Activated naive CD8-positive, alpha-beta T cell treated with anti-CD3 and anti-CD28 coated beads, Interleukin-2, amount 10 ng/mL, durations not matched to agents 7 days and 5 days (primary cell): ENCODE measurements at regions not wholly inside any gene's neighbourhood (a gene's known extent, or its start where the extent isn't known, plus 50 kb on each side); places are given as distances from the start of the nearest gene placed in this dataset.

ENCODE experiments used
- ATAC-seq: fragments of 150-1000 bp; cut with Tn5 transposase; one replicate; pipeline ENCODE4 v1.10.0; 2021; ENCODE audit warnings: low read depth, moderate library complexity
- POLR2A ChIA-PET: fragments of 350-600 bp; sonication (Branson Sonifier 250); formaldehyde crosslinking; loops from one replicate; lab custom pipeline; 2021; ENCODE audit warnings: antibody characterized with exemption; lab: Charles Lee
- DNase-seq: peaks from one replicate; pipeline ENCODE4 v3.0.0; 2021
- H3K27ac Mint-ChIP-seq: one replicate; pipeline ENCODE4 v1.8.0; 2022; ENCODE audit warnings: mild to moderate bottlenecking, mixed read lengths
- H3K27me3 Mint-ChIP-seq: one replicate; pipeline ENCODE4 v1.8.0; 2022; ENCODE audit warnings: mild to moderate bottlenecking, moderate library complexity, mixed read lengths
- H3K36me3 Mint-ChIP-seq: one replicate; pipeline ENCODE4 v1.8.0; 2021; ENCODE audit warnings: mild to moderate bottlenecking, mixed read lengths
- H3K4me1 Mint-ChIP-seq: one replicate; pipeline ENCODE4 v1.8.0; 2021; ENCODE audit warnings: mixed read lengths
- H3K4me3 Mint-ChIP-seq: one replicate; pipeline ENCODE4 v1.8.0; 2022; ENCODE audit warnings: mild to moderate bottlenecking, moderate library complexity, mixed read lengths
- H3K9me3 Mint-ChIP-seq: one replicate; pipeline ENCODE4 v1.8.0; 2021; ENCODE audit warnings: mixed read lengths

DNA sequence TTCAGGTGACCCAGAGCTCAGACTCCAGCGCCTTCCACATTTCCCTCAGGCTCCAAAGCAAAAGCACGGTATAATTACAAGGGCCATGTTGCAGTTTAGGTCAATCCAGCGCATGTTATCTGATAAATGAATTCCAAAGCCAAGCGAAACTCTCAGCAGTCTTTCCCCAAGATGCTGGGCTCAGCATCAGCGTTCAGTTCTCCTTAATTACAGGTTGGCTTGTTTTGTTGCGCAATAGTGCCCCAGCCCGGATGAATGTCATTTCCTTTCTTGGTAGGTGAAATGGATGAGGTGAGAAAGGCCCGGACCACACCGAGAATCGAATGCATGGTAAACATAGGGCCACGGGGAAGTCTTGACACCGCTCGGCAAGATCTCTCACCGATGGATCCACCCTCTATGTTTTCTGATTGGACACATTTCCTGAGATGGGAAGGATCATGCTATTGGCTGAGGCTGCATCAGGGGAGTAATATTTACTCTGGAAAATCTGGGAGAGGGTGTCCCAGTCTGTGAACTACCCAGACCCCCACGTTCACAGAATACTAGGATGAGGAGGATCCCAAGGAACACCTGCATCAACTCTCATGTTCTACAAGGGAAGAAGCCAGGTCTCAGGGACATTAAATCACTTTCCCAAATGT lies 221.2 kb upstream of the ANKRD55 start:
- Mint-ChIP-seq H3K4me1 (no peaks in the 10 kb centered on the region), H3K9me3 (no peaks in the 10 kb centered on the region), H3K27ac (no peak overlapping the region), H3K4me3 (no peak overlapping the region), H3K36me3 (no peaks in the 10 kb centered on the region), H3K27me3 (peaks cover 5% of the 10 kb centered on the region)
- POLR2A ChIA-PET, result no interaction called here
- DNase-seq, result no peak
- ATAC-seq, result no peak

DNA sequence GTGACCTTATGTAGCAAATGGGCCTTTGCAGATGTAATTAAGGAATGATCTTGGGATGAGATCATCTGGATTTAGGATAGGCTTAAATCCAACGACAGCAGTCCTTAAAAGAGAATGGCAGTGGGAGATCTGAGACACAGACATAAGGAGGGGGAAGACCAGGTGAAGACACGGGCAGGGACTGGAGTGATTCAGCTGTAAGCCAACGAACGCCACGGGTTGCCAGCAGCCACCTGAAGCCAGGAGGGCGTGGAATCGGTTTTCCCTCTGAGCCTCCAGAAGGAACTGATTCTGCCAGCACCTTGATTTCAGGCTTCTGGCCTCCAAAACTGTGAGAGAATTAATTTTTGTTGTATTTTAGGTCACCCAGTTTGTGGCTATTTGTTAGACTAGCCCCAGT lies 218.6 kb upstream of the ANKRD55 start:
- Mint-ChIP-seq H3K4me1 (no peaks in the 10 kb centered on the region), H3K27ac (no peak overlapping the region), H3K9me3 (no peaks in the 10 kb centered on the region), H3K36me3 (no peaks in the 10 kb centered on the region), H3K27me3 (peaks cover 9% of the 10 kb centered on the region), H3K4me3 (no peak overlapping the region)
- DNase-seq, result no peak
- no peak for ATAC-seq
- POLR2A ChIA-PET, result no interaction called here

DNA sequence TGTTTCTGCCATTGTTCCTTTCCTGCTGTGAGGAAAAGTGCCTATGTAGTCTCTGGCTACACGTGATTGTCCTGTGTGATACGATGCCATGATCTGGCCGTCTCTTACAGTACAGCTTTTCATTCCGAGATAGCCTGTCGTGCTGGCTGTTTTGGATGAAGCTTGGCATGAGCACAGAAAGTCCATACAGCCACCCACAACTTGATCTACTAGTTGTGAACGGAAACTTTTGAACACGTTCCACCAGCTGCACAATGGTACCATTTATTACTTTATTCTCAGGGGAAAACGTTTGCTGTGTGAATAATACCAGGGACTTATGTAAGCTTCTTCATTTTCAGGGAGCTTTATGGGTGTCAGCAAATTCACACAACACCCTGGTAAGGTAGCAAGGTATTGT lies 217.6 kb upstream of the ANKRD55 start:
- ATAC-seq (no peak), DNase-seq (no peak)
- no peak overlapping the region for H3K4me3 Mint-ChIP-seq
- H3K36me3 Mint-ChIP-seq, result no peaks in the 10 kb centered on the region
- H3K4me1 Mint-ChIP-seq, result no peaks in the 10 kb centered on the region
- POLR2A ChIA-PET, result no interaction called here
- H3K27me3 Mint-ChIP-seq, result peaks cover 6% of the 10 kb centered on the region
- H3K27ac Mint-ChIP-seq, result no peak overlapping the region
- no peaks in the 10 kb centered on the region for H3K9me3 Mint-ChIP-seq

DNA sequence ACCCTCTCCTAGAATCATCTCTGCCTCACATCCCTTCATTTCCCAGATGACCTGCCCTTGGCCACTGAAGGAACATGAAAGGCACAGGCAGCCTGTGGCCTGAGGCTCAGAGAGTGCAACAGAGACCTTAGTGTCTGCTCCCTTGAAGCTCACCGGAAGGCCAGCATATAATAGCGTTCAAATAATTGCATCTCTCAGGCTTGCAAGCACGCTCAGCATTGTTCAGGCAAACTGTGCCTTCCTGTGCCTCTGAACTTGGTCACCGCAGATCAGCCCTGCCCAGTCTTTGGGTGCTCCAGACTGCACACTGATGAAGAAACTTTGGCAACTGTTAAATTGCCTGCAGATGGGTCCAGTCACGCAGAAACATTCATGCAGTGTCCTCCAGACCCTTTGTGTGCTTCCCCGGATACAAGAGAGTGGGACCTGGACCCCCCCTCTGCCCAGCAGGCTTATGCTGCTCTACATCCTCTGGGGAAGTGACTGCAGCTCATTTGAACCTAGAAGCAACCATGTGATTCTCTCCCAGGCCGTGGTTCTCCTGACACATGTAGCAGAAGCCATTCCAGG lies 216.0 kb upstream of the ANKRD55 start:
- H3K27me3 Mint-ChIP-seq, result peaks cover 6% of the 10 kb centered on the region
- no peak for DNase-seq
- no peak overlapping the region for H3K4me3 Mint-ChIP-seq
- H3K27ac Mint-ChIP-seq, result no peak overlapping the region
- no peaks in the 10 kb centered on the region for H3K9me3 Mint-ChIP-seq
- H3K4me1 Mint-ChIP-seq, result no peaks in the 10 kb centered on the region
- no peak for ATAC-seq
- POLR2A ChIA-PET, result no interaction called here
- H3K36me3 Mint-ChIP-seq, result no peaks in the 10 kb centered on the region

DNA sequence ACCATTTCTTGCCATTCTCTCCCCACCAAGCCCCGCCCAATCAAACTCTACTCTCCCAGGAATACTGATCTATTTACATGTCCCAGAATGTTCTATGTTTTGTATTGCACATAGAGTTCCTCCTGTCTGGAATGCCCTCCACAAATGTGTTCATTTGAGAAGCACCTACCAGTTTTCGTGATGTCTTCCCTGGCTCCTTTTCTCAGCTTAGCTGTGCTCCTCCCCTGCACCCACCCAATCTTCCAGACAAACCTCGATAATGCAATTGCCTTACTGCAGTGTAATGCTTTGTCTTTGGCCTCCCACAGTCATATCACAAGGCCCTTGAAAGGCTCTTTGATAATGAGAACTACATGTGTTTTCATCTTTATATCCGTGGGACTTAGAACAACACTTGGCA lies 214.5 kb upstream of the ANKRD55 start:
- DNase-seq, result no peak
- Mint-ChIP-seq H3K4me3 (no peak overlapping the region), H3K9me3 (peaks cover 1% of the 10 kb centered on the region)

DNA sequence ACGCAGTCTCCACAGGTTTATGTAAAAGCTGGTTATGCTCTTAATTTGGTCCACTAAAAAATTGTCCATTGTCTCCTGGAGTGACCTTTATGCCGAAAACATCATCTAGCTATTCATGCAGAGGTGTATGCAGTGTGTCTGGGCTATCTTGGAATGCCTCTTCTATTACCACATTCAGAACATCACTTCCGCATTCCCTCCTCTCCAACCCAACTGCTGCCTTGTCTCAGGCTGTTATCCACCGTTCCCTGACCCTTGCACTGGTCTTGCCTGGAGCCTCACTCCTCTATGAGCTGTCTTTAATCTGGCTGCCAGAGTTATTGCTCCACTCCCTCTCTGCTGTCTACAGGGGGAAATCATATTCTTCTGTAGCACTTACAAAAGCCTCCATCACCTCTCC lies 214.1 kb upstream of the ANKRD55 start:
- POLR2A ChIA-PET, result no interaction called here
- H3K9me3 Mint-ChIP-seq, result peaks cover 1% of the 10 kb centered on the region
- H3K4me1 Mint-ChIP-seq, result no peaks in the 10 kb centered on the region
- H3K27ac Mint-ChIP-seq, result no peak overlapping the region
- no peak for ATAC-seq
- H3K4me3 Mint-ChIP-seq, result no peak overlapping the region
- H3K27me3 Mint-ChIP-seq, result peaks cover 6% of the 10 kb centered on the region
- DNase-seq, result no peak
- H3K36me3 Mint-ChIP-seq, result no peaks in the 10 kb centered on the region

More for the DNA sequence above, 214.5 kb upstream of the ANKRD55 start:
- no peak overlapping the region for H3K27ac Mint-ChIP-seq
- no peaks in the 10 kb centered on the region for H3K36me3 Mint-ChIP-seq
- peaks cover 6% of the 10 kb centered on the region for H3K27me3 Mint-ChIP-seq
- no peak for ATAC-seq
- H3K4me1 Mint-ChIP-seq, result no peaks in the 10 kb centered on the region
- POLR2A ChIA-PET, result no interaction called here

DNA sequence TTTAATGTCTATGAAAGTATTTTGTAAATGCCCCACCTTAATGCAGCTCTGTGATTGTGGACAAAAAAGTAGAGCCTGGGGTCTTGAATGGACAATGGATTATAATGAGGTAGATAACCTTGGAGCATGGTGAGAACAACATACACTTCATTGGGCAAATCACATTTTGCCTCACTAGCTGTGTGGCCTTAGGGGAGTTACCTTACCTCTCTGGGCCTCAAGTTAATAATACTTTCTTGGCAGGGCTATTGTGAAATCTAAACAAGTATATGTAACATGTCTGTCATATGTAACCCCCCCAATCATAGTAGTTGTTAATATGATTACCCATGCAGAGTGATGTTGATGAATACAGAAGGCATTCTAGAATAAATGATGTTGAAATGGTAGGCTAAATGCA lies 213.6 kb upstream of the ANKRD55 start:
- DNase-seq, result no peak
- peaks cover 1% of the 10 kb centered on the region for H3K9me3 Mint-ChIP-seq

DNA sequence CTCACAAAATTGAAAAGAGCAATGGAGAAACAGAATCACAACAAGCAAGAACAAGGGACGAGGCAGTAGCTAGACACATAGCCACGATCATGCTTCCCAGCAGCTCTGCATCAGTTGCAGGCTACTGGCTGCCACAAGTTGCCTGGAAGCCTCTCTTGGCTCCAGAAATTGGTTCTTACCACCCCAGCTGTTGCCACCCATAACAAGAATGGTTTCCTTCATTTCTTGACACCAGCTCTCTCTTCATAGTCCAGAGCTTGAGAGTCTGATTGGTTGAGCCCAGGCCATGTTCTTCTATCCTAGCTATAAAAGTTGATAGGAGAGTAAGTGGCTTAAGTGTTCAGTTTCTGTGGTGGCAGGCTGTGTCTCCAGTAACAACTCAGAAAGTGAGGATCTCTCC lies 210.7 kb upstream of the ANKRD55 start:
- no peaks in the 10 kb centered on the region for H3K36me3 Mint-ChIP-seq
- POLR2A ChIA-PET, result no interaction called here
- peaks cover 1% of the 10 kb centered on the region for H3K9me3 Mint-ChIP-seq
- H3K4me1 Mint-ChIP-seq, result no peaks in the 10 kb centered on the region
- no peak overlapping the region for H3K27ac Mint-ChIP-seq
- ATAC-seq (no peak), DNase-seq (no peak)
- H3K27me3 Mint-ChIP-seq, result peaks cover 4% of the 10 kb centered on the region
- no peak overlapping the region for H3K4me3 Mint-ChIP-seq

More for the DNA sequence above, 213.6 kb upstream of the ANKRD55 start:
- Mint-ChIP-seq H3K27ac (no peak overlapping the region), H3K36me3 (no peaks in the 10 kb centered on the region), H3K4me3 (no peak overlapping the region), H3K27me3 (peaks cover 6% of the 10 kb centered on the region), H3K4me1 (no peaks in the 10 kb centered on the region)
- no peak for ATAC-seq
- POLR2A ChIA-PET, result no interaction called here

DNA sequence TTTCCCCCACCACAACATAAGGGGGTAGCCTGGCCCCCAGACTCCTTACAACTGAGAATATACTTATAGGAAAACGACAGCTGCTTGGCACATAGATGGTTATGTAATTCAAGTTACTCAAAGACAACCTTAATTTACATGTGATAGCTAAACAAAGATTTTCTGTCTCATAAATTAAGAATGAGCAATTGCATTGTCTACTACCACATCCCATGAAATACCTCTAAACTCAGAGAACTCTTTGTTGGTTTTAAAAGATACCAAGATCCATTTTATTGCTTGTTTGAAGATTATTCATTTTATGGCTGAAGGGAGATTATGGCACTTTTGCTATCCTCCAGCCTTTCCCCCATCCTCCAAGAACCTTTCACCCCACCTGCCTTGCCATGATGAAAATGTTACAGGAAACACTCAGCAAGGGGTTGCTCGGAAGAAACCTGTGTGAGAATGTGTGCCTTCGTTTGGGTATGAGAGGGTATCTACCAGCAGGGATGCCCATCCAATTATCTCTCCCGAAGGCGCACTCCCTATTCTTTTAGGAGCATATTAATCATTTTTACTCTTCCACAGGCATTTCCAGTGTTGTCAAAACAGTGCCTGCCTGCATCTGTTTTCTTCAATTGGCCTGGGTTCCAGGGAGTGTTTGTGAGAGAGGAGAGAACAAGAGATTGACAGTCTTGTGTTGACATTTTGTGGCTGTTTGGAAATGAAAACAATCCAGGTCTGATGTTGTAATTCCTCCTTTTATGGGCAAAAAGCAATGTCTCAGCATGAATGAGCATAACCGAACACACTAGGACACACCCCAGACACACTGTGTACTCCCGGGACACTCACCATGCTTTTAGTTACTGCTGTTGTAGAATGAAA lies 208.0 kb upstream of the ANKRD55 start:
- no peaks in the 10 kb centered on the region for H3K27me3 Mint-ChIP-seq
- no peak overlapping the region for H3K4me3 Mint-ChIP-seq
- ATAC-seq, result no peak
- no peak for DNase-seq
- H3K9me3 Mint-ChIP-seq, result peaks cover 1% of the 10 kb centered on the region
- no peak overlapping the region for H3K27ac Mint-ChIP-seq
- H3K36me3 Mint-ChIP-seq, result no peaks in the 10 kb centered on the region
- POLR2A ChIA-PET, result no interaction called here
- H3K4me1 Mint-ChIP-seq, result peaks cover 2% of the 10 kb centered on the region

DNA sequence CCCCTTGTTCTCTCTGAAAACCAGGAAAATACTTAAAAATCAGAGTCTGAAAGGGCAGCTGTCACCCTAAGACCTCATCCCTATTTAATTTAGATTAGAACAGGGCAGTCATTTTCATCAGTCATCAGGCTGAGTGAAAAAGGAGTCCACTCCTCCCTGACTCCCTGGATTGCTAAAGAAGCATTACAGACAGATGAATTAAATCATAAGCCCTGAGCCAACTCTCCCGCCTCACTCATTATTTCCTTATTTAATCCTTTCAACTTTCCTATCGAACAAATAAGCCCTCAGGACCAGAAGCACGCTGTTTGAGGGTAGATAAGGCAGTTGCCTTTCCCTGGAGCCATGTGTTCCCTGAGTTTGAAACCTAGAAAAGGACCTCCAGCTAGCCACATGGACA lies 201.9 kb upstream of the ANKRD55 start:
- ATAC-seq (no peak), DNase-seq (no peak)
- POLR2A ChIA-PET, result no interaction called here
- peaks cover 4% of the 10 kb centered on the region for H3K4me1 Mint-ChIP-seq
- H3K36me3 Mint-ChIP-seq, result no peaks in the 10 kb centered on the region
- H3K9me3 Mint-ChIP-seq, result peaks cover 5% of the 10 kb centered on the region
- H3K4me3 Mint-ChIP-seq, result no peak overlapping the region
- H3K27me3 Mint-ChIP-seq, result no peaks in the 10 kb centered on the region
- no peak overlapping the region for H3K27ac Mint-ChIP-seq

DNA sequence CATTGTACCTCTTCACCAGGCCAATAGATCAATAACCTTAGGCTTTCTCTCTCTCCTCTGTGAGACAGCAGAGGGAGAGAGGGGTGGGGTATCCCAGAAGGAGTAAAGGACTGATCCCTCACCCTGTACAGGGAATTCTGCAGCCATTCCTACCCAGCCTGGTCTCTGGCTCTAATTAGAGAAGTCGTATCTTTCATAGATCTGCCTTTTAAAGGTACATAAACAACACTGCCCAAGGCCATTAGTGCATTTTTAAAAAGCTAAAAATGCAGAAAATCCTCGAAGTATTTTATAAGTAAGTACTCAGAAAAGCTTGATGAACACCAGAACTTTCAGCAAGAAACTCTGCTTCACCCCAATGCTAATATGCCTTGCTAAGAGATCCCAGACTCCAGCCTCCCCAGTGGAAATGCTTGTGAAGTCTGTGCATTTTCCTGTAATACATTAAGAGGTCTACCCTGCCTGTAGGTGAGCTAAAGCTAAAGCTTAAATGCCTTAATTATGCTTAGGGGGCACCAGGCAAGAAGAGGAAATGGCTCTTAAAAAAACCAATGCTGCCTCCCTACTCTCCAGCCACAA lies 200.0 kb upstream of the ANKRD55 start:
- H3K4me3 Mint-ChIP-seq, result no peak overlapping the region
- POLR2A ChIA-PET, result no interaction called here
- no peak for ATAC-seq
- no peak for DNase-seq
- H3K27me3 Mint-ChIP-seq, result no peaks in the 10 kb centered on the region
- H3K36me3 Mint-ChIP-seq, result no peaks in the 10 kb centered on the region
- peaks cover 4% of the 10 kb centered on the region for H3K4me1 Mint-ChIP-seq
- H3K9me3 Mint-ChIP-seq, result peaks cover 5% of the 10 kb centered on the region
- no peak overlapping the region for H3K27ac Mint-ChIP-seq

DNA sequence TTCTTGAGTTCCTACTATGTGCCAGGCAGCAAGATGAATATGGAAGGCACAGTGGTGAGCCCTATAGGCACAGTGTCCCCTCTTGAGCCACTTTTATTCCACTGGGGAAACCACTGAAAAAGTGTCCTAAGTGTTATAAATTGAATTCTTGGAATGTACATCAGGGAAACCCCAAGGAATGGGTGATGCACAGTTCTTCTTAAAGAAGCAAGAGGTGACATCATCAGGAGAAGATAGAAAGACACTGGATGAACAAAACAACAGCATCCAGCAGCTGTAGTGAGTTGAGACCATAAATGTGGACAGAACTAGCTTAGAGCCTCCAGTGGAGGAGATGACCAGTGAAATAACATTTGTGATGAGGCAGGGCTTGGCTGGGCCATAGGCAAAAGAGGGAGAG lies 199.2 kb upstream of the ANKRD55 start:
- Mint-ChIP-seq H3K27ac (no peak overlapping the region), H3K9me3 (peaks cover 5% of the 10 kb centered on the region), H3K4me1 (peaks cover 4% of the 10 kb centered on the region), H3K36me3 (no peaks in the 10 kb centered on the region), H3K27me3 (no peaks in the 10 kb centered on the region), H3K4me3 (no peak overlapping the region)
- POLR2A ChIA-PET, result no interaction called here
- no peak for DNase-seq
- ATAC-seq, result no peak

DNA sequence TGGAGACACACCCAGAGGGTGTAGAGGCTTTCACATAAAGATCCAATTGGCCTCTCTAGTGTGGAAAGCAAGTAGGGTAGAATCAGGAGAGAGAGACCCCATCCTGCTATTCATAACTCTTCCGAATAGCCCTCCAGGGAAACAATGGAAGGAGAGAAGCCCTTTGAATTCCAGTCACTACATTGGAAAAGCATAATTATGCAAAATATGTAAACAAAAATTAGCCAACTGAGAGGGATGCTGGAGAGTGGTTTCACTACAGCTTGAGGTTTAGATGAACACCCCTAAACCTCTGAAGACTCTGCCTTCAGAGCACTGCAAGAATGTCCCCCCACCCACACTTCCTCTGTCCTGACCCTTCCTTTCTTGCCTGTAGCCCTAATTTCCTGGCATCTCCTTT lies 197.3 kb upstream of the ANKRD55 start:
- Mint-ChIP-seq H3K27me3 (no peaks in the 10 kb centered on the region), H3K4me1 (peaks cover 2% of the 10 kb centered on the region), H3K36me3 (no peaks in the 10 kb centered on the region), H3K9me3 (peaks cover 5% of the 10 kb centered on the region), H3K27ac (no peak overlapping the region), H3K4me3 (no peak overlapping the region)
- POLR2A ChIA-PET, result no interaction called here
- ATAC-seq (no peak), DNase-seq (no peak)
